Thoracic aorta (tissue), 2 donors: ENCODE measurements at regions not wholly inside any gene's neighbourhood (a gene's known extent, or its start where the extent isn't known, plus 50 kb on each side); places are given as distances from the start of the nearest gene placed in this dataset.
A peak's percentile ranks its signal among the peaks of the same experiment; 100 is the strongest.

ENCODE experiments used
- ATAC-seq: fragments of 150-250 bp; one replicate; pipeline ENCODE4 v1.8.0; 2017; ENCODE audit warnings: low read depth; ENCODE audit not compliant: insufficient number of reproducible peaks, low FRiP score
- DNase-seq: peaks from one replicate; pipeline ENCODE4 v3.0.0-alpha.2; 2020; ENCODE audit warnings: low spot score
- H3K27ac ChIP-seq, 2 donors: fragments of 200-600 bp; sonication (generic); 1 replicate in 1 of 2; 2 replicates in 1 of 2; pipeline ENCODE4 v1.5.1; 2016; ENCODE audit warnings: mild to moderate bottlenecking in 2 of 2, moderate library complexity in 2 of 2
- H3K27me3 ChIP-seq: fragments of 200-600 bp; sonication (generic); replicated peaks from 2 replicates; pipeline ENCODE4 v1.6.0; 2016; ENCODE audit warnings: mild to moderate bottlenecking; ENCODE audit not compliant: insufficient read depth
- H3K36me3 ChIP-seq: fragments of 200-600 bp; sonication (generic); one replicate; pipeline ENCODE4 v1.5.1; 2016
- H3K4me1 ChIP-seq, 2 donors: fragments of 200-600 bp; sonication (generic); 1 replicate in 1 of 2; 2 replicates in 1 of 2; pipeline versions ENCODE4 v1.5.1 to v1.6.0; 2016; ENCODE audit warnings: low read depth in 2 of 2, mild to moderate bottlenecking in 1 of 2; ENCODE audit not compliant: control insufficient read depth in 1 of 2
- H3K4me3 ChIP-seq: fragments of 200-600 bp; sonication (generic); 2 replicates; pipeline ENCODE4 v1.5.1; 2016; ENCODE audit warnings: mild to moderate bottlenecking
- H3K9me3 ChIP-seq: fragments of 200-600 bp; sonication (generic); 2 replicates; pipeline ENCODE4 v1.5.1; 2016
- CTCF ChIP-seq: fragments of 200-600 bp; sonication (generic); IDR thresholded peaks from one replicate; pipeline ENCODE4 v1.5.1; 2019; ENCODE audit warnings: antibody characterized with exemption

GRCh38 chr9:108473209-108474112 is 382.3 kb downstream of the ACTL7B start:
- TF ChIP-seq CTCF = no peak
- peaks cover 26 to 43% of the 10 kb centered on the region in 2 donors for H3K4me1 ChIP-seq

GRCh38 chr9:108469654-108470053 is 386.1 kb downstream of the ACTL7B start:
- Histone ChIP-seq H3K9me3 (no peaks in the 10 kb centered on the region), H3K4me3 (no peak overlapping the region), H3K27me3 (no peaks in the 10 kb centered on the region), H3K27ac (no peak overlapping the region), H3K36me3 (no peaks in the 10 kb centered on the region), H3K4me1 (peaks cover 22 to 43% of the 10 kb centered on the region in 2 donors)
- no peak for TF ChIP-seq CTCF
- ATAC-seq (no peak), DNase-seq (no peak)

More at GRCh38 chr9:108473209-108474112, 382.3 kb downstream of the ACTL7B start:
- no peak for ATAC-seq
- H3K27ac ChIP-seq = no peak overlapping the region
- H3K36me3 ChIP-seq = no peaks in the 10 kb centered on the region
- DNase-seq = no peak
- no peaks in the 10 kb centered on the region for H3K9me3 ChIP-seq
- no peak overlapping the region for H3K4me3 ChIP-seq
- no peaks in the 10 kb centered on the region for H3K27me3 ChIP-seq

- Histone ChIP-seq H3K27ac (no peak overlapping the region), H3K4me3 (no peak overlapping the region), H3K9me3 (no peaks in the 10 kb centered on the region), H3K27me3 (no peaks in the 10 kb centered on the region), H3K4me1 (peaks cover 18 to 41% of the 10 kb centered on the region in 2 donors), H3K36me3 (no peaks in the 10 kb centered on the region)
- TF ChIP-seq CTCF = no peak
- ATAC-seq (no peak), DNase-seq (no peak)
Observed at GRCh38 chr9:108468364-108468763, 387.4 kb downstream of the ACTL7B start.

GRCh38 chr9:108467653-108468324 is 388.0 kb downstream of the ACTL7B start:
- DNase-seq = no peak
- peaks cover 16 to 35% of the 10 kb centered on the region in 2 donors for H3K4me1 ChIP-seq
- no peak overlapping the region for H3K4me3 ChIP-seq
- no peaks in the 10 kb centered on the region for H3K27me3 ChIP-seq
- H3K36me3 ChIP-seq = no peaks in the 10 kb centered on the region
- H3K27ac ChIP-seq = peak overlapping the region in 1 of 2 donors; percentile 3
- H3K9me3 ChIP-seq = no peaks in the 10 kb centered on the region
- peak; percentile 36 for TF ChIP-seq CTCF
- ATAC-seq = peak; percentile 39

GRCh38 chr9:108467161-108467560 is 388.6 kb downstream of the ACTL7B start:
- Histone ChIP-seq H3K4me1 (peaks cover 16 to 34% of the 10 kb centered on the region in 2 donors), H3K4me3 (no peak overlapping the region), H3K27ac (peak overlapping the region in 1 of 2 donors; percentile 3), H3K36me3 (no peaks in the 10 kb centered on the region), H3K9me3 (no peaks in the 10 kb centered on the region), H3K27me3 (no peaks in the 10 kb centered on the region)
- no peak for TF ChIP-seq CTCF
- DNase-seq (no peak), ATAC-seq (no peak)
